Transverse colon (tissue), 4 donors: ENCODE measurements at regions not wholly inside any gene's neighbourhood (a gene's known extent, or its start where the extent isn't known, plus 50 kb on each side); places are given as distances from the start of the nearest gene placed in this dataset.

ENCODE experiments used
- CTCF ChIP-seq, 5 experiments: fragments of 200-600 bp in 3 of 5; fragments of 450-650 bp in 2 of 5; sonication (generic) in 3 of 5; IDR thresholded peaks; 1 replicate in 2 of 5; 2 replicates in 3 of 5; pipeline ENCODE4 v1.5.1; 2016 to 2017; ENCODE audit warnings: antibody characterized with exemption in 5 of 5, inconsistent platforms in 3 of 5, mild to moderate bottlenecking in 2 of 5, moderate library complexity in 1 of 5
- EP300 ChIP-seq: sonication (generic); formaldehyde crosslinking; IDR thresholded peaks from one replicate; pipeline ENCODE4 v1.6.1; 2017; ENCODE audit warnings: antibody characterized with exemption, low read depth
- POLR2A ChIP-seq: fragments of 450-650 bp; IDR thresholded peaks from one replicate; pipeline ENCODE4 v1.6.1; 2016; ENCODE audit warnings: antibody characterized with exemption, mild to moderate bottlenecking, moderate library complexity
- POLR2AphosphoS5 ChIP-seq, 3 donors: sonication (generic); formaldehyde crosslinking; IDR thresholded peaks; one replicate each; pipeline ENCODE4 v1.6.1; 2016; ENCODE audit warnings: antibody characterized with exemption in 3 of 3

- TF ChIP-seq CTCF (IDR thresholded peaks at IDR 0.05) (no peak), POLR2A (no peak), POLR2AphosphoS5 (IDR thresholded peaks at IDR 0.05) (no peak), EP300 (no peak)
Observed at GRCh38 chr6:71545905-71546304, 257.3 kb downstream of the OGFRL1 start.
